HG03432 (cell line): ENCODE measurements at regions not wholly inside any gene's neighbourhood (a gene's known extent, or its start where the extent isn't known, plus 50 kb on each side); places are given as distances from the start of the nearest gene placed in this dataset.

ENCODE experiments used
- ATAC-seq: cut with Tn5 transposase; IDR thresholded peaks from one replicate; pipeline ENCODE4 v1.9.1; 2021; ENCODE audit warnings: mild to moderate bottlenecking, moderate library complexity; ENCODE audit not compliant: unreplicated experiment

GRCh38 chr16:82360024-82360783, 190.2 kb upstream of the MPHOSPH6 start:
- ATAC-seq = no peak

DNA sequence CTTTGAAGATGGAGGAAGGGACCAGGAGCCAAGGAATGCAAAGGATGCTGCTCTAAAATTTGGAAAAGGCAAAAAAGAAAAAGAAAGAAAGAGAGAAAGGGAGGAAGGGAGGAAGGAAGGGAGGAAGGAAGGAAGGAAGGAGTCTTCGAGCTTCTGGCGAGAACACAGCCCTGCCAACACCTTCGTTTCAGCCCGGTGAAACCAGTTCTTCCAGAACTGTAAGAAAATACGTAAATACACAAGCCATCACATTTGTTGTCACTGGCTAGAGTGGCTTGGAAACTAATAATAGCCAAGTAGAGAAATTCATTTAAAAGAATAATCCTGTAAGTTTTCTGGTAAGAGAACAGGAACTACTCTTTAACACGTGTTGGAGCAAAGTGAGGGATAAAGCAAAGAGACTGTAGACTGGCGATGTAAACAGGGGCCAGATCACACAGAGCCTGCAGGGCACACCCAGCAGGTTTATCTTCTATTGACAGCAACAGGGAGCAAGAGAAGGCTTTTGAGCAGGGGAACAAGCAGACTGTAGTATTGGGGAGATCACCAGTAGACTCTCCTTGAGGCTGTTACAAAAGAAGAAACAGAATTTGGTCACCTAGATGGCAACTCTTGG, 188.7 kb upstream of the MPHOSPH6 start:
- no peak for ATAC-seq

DNA sequence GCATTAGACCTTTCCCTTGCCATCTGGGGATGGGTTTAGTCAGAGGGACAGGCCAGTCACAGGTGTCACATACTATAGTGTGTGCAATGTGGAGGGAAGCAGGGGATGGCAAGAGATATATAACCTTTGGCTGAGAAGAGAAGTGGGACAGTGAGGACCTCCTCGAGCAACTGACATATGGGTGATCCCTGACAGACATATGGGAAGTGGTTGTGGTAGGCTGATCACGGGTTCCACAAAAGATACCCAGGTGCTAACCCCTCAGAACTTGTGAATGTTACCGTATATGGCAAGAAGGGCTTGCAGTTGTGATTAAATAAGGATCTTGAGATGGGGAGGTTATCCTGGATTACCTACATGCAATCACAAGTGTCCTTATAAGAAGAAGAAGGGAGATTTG, 188.1 kb upstream of the MPHOSPH6 start:
- ATAC-seq = no peak

- ATAC-seq = no peak
Observed at GRCh38 chr16:82357237-82357636, 187.2 kb upstream of the MPHOSPH6 start.

DNA sequence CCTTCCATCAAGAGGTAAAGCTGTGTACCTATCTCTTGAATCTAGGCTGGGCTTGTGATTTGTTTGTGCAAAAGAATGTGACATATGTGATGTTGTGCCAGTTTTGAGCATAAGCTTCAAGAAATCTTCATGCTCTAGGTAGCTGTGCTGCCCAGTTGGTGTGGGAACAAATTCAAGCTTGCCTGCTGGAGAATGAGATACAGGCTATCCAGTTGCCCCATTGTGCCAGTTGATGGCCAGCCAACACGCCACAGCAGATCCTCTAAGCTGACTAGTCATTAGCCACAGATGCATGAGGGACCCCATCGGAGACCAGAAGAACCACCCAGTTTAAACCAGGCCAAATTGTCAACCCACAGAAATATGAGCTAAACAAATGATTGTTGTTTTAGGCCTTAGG, 180.5 kb upstream of the MPHOSPH6 start:
- no peak for ATAC-seq

DNA sequence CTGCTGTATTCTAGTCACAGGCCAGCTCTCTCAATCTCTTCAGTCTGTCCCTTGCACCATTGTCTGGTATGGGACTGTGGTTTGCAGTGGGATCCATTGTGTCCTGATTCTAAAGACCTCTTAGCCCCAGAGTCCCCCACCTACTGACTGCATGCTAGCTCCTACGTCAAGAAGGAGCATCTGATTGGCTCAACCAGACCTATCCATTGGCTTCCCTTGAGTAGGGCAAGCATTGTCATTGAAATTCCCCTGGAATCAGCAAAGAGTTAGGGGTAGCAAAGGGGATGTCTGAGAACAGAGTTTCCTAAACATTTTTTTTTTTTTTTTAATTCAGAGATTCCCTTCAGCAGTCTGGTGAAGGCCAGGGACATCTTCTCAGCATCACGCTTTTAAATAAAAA, 175.3 kb upstream of the MPHOSPH6 start:
- ATAC-seq = no peak

GRCh38 chr16:82344157-82344556, 174.1 kb upstream of the MPHOSPH6 start:
- ATAC-seq = no peak

DNA sequence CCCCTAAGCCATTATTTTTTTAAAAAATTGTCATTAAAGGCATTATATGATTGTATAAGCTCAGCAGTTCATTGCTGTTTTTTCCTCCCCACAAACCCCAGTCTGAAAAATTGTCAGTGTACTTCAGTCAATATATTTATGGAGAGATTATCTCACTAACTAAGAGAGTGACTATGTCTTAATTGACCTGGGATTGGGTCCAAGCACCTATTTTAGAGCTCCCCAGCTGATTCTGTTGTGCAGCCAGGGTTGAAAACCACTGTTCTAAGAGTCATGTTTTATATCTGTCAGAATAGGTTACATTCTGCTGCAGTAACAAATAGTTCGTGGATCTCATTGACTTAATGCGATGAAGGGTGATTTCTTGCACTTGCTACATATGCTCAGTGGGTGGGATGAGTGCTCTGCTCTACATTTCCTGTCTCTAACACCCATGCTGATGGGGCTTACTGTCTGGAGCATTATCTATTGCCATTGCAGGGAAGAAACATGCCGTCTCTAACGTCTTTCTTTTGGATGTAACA, 171.2 kb upstream of the MPHOSPH6 start:
- ATAC-seq = no peak

GRCh38 chr16:82340531-82340930, 170.5 kb upstream of the MPHOSPH6 start:
- no peak for ATAC-seq

DNA sequence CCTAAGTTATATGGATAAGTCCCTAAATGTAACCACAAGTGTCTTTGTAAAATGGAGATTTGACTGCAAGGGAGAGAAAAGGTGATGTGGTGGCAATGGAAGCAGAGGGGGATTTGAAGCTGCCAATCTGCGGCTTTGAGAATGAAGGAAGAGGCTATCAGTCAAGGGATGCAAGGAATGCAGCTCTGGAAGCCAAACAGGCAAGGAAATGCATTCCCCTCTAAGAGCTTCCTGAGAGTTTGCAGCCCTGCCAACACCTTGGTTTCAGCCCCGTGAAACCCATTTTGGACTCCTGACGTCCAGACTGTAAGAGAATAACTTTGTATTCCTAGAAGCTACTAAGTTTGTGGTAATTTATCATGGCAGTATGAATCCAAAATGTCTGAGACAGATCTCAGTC, 167.3 kb upstream of the MPHOSPH6 start:
- ATAC-seq = no peak

DNA sequence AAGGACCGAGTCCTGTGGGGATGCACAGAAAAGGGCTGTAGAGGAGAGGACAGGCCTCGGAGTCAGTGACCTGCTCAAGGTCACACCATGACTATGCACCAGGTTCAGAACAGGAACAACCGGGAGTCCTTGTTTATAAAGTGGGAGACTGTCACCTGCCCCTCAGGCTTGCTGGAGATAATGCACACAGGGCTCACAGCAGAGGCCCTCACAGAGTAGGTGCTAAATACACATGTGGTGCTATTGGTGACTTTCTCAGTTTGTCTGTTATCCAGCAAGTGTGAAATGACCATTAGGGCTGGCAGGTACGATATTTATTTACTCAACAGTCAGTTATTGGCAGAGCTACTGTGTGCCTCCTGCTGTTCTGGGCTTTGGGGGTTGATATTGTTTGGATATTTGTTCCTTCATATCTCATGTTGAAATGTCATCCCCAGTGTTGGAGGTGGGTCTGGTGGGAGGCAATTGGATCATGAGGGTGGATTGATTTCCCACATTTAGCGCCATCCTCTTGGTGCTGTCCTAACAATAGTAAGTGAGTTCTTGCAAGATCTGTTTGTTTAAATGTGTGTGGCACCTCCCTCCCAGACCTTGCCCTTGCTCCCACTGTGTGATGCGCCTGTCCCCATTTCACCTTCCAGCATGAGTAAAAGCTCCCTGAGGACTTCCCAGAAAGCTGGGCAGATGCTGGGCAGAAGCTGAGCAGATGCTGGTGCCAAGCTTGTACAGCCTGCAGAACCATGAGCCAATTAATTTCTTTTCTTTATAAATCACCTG, 162.1 kb upstream of the MPHOSPH6 start:
- ATAC-seq = no peak

DNA sequence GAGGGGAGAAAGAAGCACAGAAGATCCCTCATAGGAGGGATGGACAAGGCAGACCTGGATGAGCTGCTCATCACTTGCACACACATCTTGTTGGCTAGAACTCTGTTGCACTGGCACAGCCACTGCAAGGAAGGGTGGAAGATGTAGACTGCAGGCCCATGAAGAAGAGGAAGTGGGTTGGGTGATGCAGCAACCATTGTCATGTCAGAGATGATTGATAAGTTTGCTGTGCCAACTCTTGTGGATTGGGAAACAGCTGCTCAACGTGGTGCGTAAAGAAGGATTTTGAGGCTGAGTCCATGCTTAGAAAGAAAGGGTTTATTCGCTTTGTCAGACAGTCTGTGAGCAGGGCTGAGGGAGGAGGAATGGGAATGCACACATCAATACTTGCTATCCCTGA, 161.4 kb upstream of the MPHOSPH6 start:
- ATAC-seq = no peak

DNA sequence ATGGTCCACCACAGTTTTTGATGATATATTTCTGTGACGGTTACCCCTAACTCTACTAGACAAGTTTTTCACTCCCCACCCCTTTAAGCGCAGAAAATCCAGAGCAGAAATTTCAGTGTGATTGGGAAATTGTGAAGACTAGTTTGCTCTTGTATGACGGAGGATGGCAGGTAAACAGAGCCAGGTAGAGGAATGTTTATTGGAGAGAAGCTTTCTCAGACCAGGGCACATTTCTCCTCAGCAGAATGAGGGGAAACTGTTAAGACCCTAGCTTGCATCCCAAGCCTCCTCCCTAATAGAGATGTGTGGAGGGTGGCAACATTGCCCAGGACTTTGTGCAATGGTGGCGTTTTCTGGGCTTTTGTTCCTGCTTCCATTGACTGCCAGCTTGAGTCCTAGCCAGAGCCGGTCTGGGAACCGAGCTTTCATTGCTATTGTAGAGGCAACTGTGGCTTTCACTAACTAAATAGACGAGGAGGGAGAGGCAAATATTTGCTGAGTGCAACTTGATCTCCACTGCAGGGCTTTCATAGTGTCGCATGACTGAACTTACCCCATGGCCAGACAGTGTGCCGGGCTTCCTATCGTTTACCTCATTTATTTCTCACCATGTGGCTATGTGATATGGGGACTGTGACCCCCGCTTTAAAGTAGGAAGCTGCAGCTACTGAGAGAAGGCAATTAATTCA, 159.6 kb upstream of the MPHOSPH6 start:
- no peak for ATAC-seq

DNA sequence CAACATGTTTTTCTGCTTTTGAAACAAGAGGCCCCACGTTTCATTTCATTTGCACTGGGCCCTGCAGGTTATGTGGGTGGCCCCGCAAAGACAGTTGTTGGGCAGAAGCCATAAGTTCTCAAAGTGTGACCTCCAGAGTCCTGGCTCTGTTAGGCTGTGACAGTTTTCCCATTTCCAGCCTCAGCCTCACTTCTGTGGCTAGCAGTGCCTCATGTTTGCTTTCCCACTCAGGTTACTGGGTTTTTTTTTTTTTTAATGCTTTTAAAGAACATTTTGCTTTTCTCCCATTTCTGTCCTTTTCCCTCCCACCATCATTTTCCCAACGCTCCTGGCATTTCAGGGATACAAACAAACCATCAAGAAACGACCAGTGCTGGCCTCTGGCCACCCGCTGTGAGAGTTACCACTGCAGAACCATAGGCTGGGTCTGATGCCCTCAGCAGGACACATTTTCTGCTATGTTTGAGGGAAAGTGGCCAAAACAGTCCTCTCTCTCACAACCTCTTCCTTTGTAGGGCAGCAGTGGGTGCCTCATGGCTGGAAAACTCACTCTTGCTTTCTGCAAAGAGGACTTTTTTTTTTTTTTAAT, 159.0 kb upstream of the MPHOSPH6 start:
- no peak for ATAC-seq

DNA sequence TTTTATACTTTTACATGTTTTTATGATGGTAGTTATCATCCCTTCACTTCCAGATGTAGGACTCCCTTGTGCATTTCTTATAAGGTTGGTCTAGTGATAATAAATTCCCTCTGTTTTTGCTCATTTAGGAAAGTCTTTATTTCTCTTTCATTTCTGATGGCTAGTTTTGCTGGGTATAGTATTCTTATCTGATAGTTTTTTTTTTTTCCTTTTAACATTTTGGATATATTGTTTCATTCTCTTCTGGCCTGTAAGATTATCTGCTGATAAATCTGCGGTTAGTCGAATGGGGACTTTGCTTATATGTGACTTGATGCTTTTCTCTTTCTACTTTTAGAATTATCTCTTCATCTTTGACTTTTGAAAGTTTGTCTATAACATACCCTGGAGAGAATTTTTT, 153.1 kb upstream of the MPHOSPH6 start:
- no peak for ATAC-seq

GRCh38 chr16:82322177-82322576, 152.2 kb upstream of the MPHOSPH6 start:
- ATAC-seq = no peak

GRCh38 chr16:82319038-82319437, 149.0 kb upstream of the MPHOSPH6 start:
- ATAC-seq = no peak

DNA sequence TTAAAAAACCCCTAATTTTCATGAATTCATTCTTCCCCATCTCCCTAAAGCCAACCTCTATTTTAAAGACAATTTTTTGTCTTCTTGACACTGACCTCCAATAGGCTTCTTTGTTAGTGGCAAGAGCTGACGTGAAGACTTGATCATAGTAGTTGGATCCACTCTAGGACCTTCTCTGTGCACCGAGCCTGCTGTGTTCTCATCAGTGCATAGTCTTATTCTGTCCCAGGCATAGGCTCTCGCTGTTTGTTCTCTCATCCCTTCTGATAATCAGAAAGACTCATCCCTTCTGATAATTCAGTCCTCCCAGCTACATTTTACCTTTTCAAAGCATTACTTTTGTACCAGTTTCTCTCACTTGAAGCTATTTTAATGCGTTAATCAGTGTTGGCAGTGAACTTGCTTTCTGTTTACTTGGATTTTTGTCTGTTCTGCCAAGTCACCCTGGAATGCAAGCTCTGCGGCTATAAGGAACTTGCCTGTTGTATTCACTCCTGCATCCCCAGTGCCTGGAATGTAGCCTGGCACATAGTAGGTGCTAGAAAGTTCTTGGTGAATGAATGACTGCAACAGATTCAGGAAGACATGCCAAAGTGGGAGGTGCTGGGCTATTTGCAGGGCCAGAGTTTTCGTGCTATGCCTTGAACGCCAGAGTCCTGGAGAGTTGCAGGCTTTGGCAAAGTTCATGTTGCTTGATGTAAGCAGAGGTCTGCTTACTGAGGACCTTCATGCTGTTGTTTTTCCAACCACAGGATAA, 147.6 kb upstream of the MPHOSPH6 start:
- ATAC-seq = no peak

DNA sequence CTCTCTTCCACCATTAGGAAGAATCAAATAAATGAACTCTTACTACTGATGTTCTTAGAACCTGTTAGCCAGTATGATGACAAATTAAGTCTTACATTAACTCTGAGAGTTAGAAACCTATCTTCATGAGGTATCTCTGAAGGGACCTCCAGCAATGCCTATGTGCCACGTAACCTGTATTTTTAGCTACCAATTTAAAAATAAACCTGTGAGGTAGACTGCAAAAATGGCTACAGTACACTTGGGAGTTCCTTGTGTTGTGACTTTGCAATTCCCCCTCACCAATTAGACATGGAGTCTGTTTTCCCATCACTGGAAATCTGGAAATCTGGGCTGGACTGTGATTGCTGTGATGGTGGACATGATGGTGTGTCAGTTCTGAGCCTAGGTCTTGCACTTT, 143.7 kb upstream of the MPHOSPH6 start:
- ATAC-seq = no peak

DNA sequence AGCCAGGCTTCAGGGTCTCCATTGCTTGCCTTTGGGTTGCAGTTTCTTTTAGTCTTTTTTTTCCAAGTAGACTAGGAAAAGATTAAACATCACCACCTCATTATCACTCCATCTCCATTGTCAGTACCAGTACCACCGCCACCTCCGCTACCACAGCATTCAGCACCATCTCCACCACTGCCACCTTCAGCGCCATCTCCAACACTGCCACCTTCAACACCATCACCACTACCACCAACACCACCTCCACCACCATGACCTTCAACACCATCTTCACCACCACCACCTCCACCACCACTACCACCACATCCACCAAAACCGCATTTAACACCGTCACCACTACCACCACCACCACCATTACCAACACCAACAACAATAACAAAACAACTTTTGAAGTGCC, 141.5 kb upstream of the MPHOSPH6 start:
- no peak for ATAC-seq
